ENCODE measurements at regions not wholly inside any gene's neighbourhood (a gene's known extent, or its start where the extent isn't known, plus 50 kb on each side); places are given as distances from the start of the nearest gene placed in this dataset.

DNA sequence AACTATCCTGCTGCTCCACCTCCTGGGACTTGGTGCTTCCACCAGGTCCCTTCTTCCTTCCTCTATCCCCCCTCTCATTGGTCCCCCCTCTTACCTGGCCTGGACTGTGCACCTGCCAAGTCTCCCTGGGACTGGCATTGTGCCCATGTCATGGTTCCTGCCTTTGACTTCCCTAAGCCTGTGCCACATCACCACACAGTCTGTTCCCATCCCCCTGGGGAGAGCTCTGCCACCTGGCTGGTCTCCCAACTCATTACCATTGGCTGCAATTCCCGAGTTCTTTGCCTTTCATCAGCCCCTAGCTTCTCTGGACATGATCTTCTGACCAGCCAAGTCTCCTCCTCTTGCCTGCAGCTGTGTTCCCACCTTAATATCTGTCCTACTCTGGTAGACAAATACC is 180.3 kb downstream of the SREK1 start:
- DNase-seq (ENCODE audit: low read depth in 1 of 2, low spot score in 2 of 2) (no peak), FAIRE-seq (no peak)
- H3K36me3 ChIP-seq (ENCODE audit: control insufficient read depth in 2 of 4, insufficient read depth in 4 of 4, low read length in 3 of 4), result no peaks in the 10 kb centered on the region
- H3K4me1 ChIP-seq (replicated peaks in 1 of 4; ENCODE audit: control insufficient read depth in 3 of 4, insufficient read depth in 4 of 4, low read length in 3 of 4), result no peaks in the 10 kb centered on the region
- H2AK5ac ChIP-seq (ENCODE audit: low read depth, low read length), result no peak overlapping the region
- H3K9ac ChIP-seq (replicated peaks in 1 of 4; ENCODE audit: extremely low read depth in 1 of 4, low read depth in 3 of 4, low read length in 3 of 4), result no peak overlapping the region
- H3K14ac ChIP-seq (ENCODE audit: insufficient read length), result no peak overlapping the region
- H2BK12ac ChIP-seq (ENCODE audit: low read depth, low read length), result no peak overlapping the region
- H3K27me3 ChIP-seq (replicated peaks in 1 of 4; ENCODE audit: control insufficient read depth in 3 of 4, extremely low read depth in 1 of 4, insufficient read depth in 3 of 4, low read length in 3 of 4), result no peaks in the 10 kb centered on the region
- 82% methylated on average over 1 of the region's 1 CpG; no CpG with 5 or more reads in 1 of the 2 experiments for WGBS, 2 experiments (ENCODE audit: extremely low coverage in 1 of 2, insufficient coverage in 1 of 2, insufficient read length in 1 of 2, insufficient replicate concordance in 2 of 2, low coverage in 1 of 2, low lambda C conversion rate in 2 of 2, missing lambda C conversion rate in 1 of 2)
- H2BK15ac ChIP-seq (ENCODE audit: low read length), result no peak overlapping the region
- no peak overlapping the region for H4K8ac ChIP-seq (ENCODE audit: extremely low read depth, insufficient read depth, low read length)
- POLR2A ChIA-PET (ENCODE audit: partially characterized antibody), result no interaction called here
- H3K18ac ChIP-seq (ENCODE audit: extremely low read depth, low read length), result no peak overlapping the region
- no peaks in the 10 kb centered on the region for H3K79me2 ChIP-seq (ENCODE audit: control insufficient read depth in 1 of 2, insufficient read depth in 2 of 2, low read length in 2 of 2)
- H3K56ac ChIP-seq (replicated peaks; ENCODE audit: insufficient read length, low read depth, low read length), result no peak overlapping the region
- H3K27ac ChIP-seq (ENCODE audit: low read depth, low read length), result no peak overlapping the region
- H4K5ac ChIP-seq (ENCODE audit: insufficient read length, low read depth, low read length), result no peak overlapping the region
- H2BK5ac ChIP-seq (ENCODE audit: low read depth, low read length), result no peak overlapping the region
- no peak overlapping the region for H4K91ac ChIP-seq (replicated peaks; ENCODE audit: insufficient read length, low read length)
- no peak overlapping the region for H3K4me2 ChIP-seq (ENCODE audit: insufficient read depth in 1 of 2, low read depth in 2 of 2, low read length in 2 of 2)
- no peaks in the 10 kb centered on the region for H3K9me3 ChIP-seq (ENCODE audit: insufficient read depth in 2 of 2, low read depth in 1 of 2, low read length in 1 of 2)
- no peaks in the 10 kb centered on the region for H3K79me1 ChIP-seq (ENCODE audit: low read depth, low read length)
- no peak overlapping the region for H2BK120ac ChIP-seq (replicated peaks; ENCODE audit: low read depth, low read length)
- no peak overlapping the region for H3K4ac ChIP-seq (replicated peaks; ENCODE audit: insufficient read length, low read depth, low read length)
- no peak overlapping the region for H2BK20ac ChIP-seq (ENCODE audit: low read length)
- no peaks in the 10 kb centered on the region for H4K20me1 ChIP-seq (replicated peaks in 1 of 2; ENCODE audit: control insufficient read depth in 1 of 2, insufficient read depth in 2 of 2, low read length in 2 of 2)
- H3K23me2 ChIP-seq (ENCODE audit: low read depth, low read length), result no peaks in the 10 kb centered on the region; the same call in 1 of the 2 replicates
- no peak overlapping the region for H2AFZ ChIP-seq (ENCODE audit: low read length)
- CTCF ChIA-PET (ENCODE audit: partially characterized antibody), result interaction anchor here (0.6 to 10.4 kb wide), 7 partner anchors 17 to 646 kb away, joined by 3 to 96 read pairs (median 4); no protein-coding TSS in a partner anchor
- no peak overlapping the region for H3K23ac ChIP-seq (ENCODE audit: insufficient read length)
- no peak overlapping the region for H3K4me3 ChIP-seq (ENCODE audit: extremely low read depth in 1 of 4, insufficient read depth in 2 of 4, low read depth in 3 of 4, low read length in 4 of 4)
- no peak for TF ChIP-seq TCF12 (IDR thresholded peaks at IDR 0.05; ENCODE audit: low read depth, low read length)
